ENCODE measurements at regions not wholly inside any gene's neighbourhood (a gene's known extent, or its start where the extent isn't known, plus 50 kb on each side); places are given as distances from the start of the nearest gene placed in this dataset.
"Not testable (repeated sequence)": the region's sequence is repeated elsewhere in the genome, so short reads cannot be mapped to it uniquely, and the experiment has no call there.

GRCh38 chr2:153287109-153287801 is 191.3 kb downstream of the RPRM start:
- TF ChIP-seq CTCF (IDR thresholded peaks at IDR 0.05; ENCODE audit: extremely low read depth, missing control alignments), result no peak
- DNase-seq (ENCODE audit: low spot score), result peak; percentile 4

GRCh38 chr2:153268941-153269461 is 209.6 kb downstream of the RPRM start:
- DNase-seq (ENCODE audit: low spot score), result no peak
- TF ChIP-seq CTCF (IDR thresholded peaks at IDR 0.05; ENCODE audit: extremely low read depth, missing control alignments), result no peak

DNA sequence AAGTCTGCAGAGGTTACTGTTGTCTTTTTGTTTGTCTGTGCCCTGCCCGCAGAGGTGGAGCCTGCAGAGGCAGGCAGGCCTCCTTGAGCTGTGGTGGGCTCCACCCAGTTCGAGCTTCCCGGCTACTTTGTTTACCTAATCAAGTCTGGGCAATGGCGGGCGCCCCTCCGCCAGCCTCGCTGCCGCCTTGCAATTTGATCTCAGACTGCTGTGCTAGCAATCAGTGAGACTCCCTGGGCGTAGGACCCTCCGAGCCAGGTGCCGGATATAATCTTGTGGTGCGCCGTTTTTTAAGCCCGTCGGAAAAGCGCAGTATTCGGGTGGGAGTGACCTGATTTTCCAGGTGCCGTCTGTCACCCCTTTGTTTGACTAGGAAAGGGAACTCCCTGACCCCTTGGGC is 221.7 kb downstream of the RPRM start:
- not testable (repeated sequence) for DNase-seq (ENCODE audit: low spot score)

- not testable (repeated sequence) for DNase-seq (ENCODE audit: low spot score)
These were observed 231.9 kb downstream of the RPRM start for GRCh38 chr2:153246636-153247035.

DNA sequence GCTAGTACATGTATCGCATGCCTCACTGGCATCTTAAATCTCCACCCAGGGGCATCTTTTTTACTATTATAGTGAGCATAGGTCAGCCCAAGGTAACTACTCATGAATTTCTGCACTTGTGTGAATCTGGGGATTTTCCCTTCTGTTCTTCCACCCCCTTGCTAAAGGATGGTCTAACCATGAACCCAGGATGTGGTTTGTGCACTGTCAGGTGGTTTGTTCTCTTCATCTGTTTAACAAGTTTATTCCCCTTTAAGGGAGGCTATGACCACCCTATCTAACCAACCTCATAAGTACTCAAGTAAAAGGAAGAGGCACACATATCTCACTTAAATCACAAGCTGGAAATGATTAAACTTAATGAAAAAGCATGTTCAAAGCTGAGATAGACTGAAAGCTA is 243.0 kb downstream of the RPRM start:
- TF ChIP-seq CTCF (IDR thresholded peaks at IDR 0.05; ENCODE audit: extremely low read depth, missing control alignments), result no peak
- DNase-seq (ENCODE audit: low spot score), result peak; percentile 17

DNA sequence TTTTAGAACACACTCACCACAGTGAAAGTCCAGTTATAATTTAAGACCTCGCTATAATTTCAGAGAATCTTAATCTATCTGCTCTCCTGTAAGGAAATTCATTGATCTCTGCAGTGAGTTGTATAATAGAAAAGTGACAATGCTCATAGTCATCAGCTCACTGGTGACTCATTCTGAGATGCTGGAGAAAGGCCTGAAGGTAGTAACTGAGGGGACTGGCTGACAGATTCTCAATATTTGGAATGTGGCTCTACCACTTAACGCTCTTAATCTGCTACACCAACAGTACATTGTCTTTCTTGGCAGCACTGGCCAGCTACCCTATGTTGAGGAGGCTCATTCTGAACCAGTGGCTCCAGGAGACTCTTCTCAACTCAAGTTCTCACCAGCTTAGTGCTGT is 246.1 kb downstream of the RPRM start:
- DNase-seq (ENCODE audit: low spot score), result no peak
- no peak for TF ChIP-seq CTCF (IDR thresholded peaks at IDR 0.05; ENCODE audit: extremely low read depth, missing control alignments)

DNA sequence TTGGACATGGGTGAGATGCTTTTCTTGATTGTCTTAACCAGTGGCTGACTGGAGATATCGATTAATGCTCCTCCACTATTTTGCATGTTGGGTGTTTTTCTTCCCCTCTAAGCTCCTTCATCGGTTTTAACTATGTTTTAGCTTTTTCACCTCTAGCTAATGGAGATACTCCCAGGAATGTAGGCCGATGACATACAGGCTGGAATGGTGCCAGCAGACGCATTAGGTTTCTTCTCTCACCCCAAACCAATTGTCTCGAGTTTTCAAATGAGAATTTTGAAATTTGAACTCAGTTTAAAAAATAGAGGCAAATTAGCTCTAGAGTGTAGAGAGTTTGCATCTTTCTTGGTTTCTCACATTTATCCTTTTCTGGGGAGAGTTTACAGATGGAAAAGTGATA is 247.6 kb downstream of the RPRM start:
- TF ChIP-seq CTCF (IDR thresholded peaks at IDR 0.05; ENCODE audit: extremely low read depth, missing control alignments), result no peak
- no peak for DNase-seq (ENCODE audit: low spot score)

- no peak for TF ChIP-seq CTCF (IDR thresholded peaks at IDR 0.05; ENCODE audit: extremely low read depth, missing control alignments)
- no peak for DNase-seq (ENCODE audit: low spot score)
These were observed 249.7 kb downstream of the RPRM start for GRCh38 chr2:153228904-153229303.
